DND-41 (cell line): ENCODE measurements at regions not wholly inside any gene's neighbourhood (a gene's known extent, or its start where the extent isn't known, plus 50 kb on each side); places are given as distances from the start of the nearest gene placed in this dataset.

Source experiments
- ATAC-seq: fragments of 200-7000 bp; cut with Tn5 transposase; 3 replicates; pipeline ENCODE4 v1.9.1; 2021; ENCODE audit warnings: low read depth; ENCODE audit not compliant: insufficient read depth
- DNase-seq: peaks from one replicate; pipeline ENCODE4 v3.0.0-alpha.2; 2020
- H2AFZ ChIP-seq: 2 replicates; pipeline ENCODE4 v1.6.0; 2012; ENCODE audit warnings: low read depth, low read length
- H3K27ac ChIP-seq: 2 replicates; pipeline ENCODE4 v1.5.1; 2012; ENCODE audit warnings: low read length, inconsistent platforms
- H3K27me3 ChIP-seq: fragments of 200-600 bp; sonication (generic); 2 replicates; pipeline ENCODE4 v1.6.0; 2012; ENCODE audit warnings: low read length, mild to moderate bottlenecking, inconsistent platforms; ENCODE audit not compliant: insufficient read depth, poor library complexity
- H3K36me3 ChIP-seq: 2 replicates; pipeline ENCODE4 v1.5.1; 2012; ENCODE audit warnings: low read length, inconsistent platforms; ENCODE audit not compliant: insufficient read depth
- H3K4me1 ChIP-seq: 2 replicates; pipeline ENCODE4 v1.5.1; 2012; ENCODE audit warnings: mild to moderate bottlenecking, low read length; ENCODE audit not compliant: insufficient read depth
- H3K4me2 ChIP-seq: 2 replicates; pipeline ENCODE4 v1.6.0; 2012; ENCODE audit warnings: mild to moderate bottlenecking, moderate library complexity, low read length, inconsistent platforms; ENCODE audit not compliant: insufficient read depth
- H3K4me3 ChIP-seq, 2 experiments: fragments of 200-600 bp in 1 of 2; shearing (Covaris generic) in 1 of 2; 2 replicates each; pipeline ENCODE4 v1.5.1; 2012 to 2016; ENCODE audit warnings: inconsistent platforms in 2 of 2, low read length in 2 of 2, mild to moderate bottlenecking in 2 of 2, low read depth in 1 of 2, moderate library complexity in 1 of 2
- H3K79me2 ChIP-seq: 2 replicates; pipeline ENCODE4 v1.6.0; 2012; ENCODE audit warnings: low read length, inconsistent platforms; ENCODE audit not compliant: insufficient read depth
- H3K9ac ChIP-seq: 2 replicates; pipeline ENCODE4 v1.6.0; 2012; ENCODE audit warnings: low read depth, mild to moderate bottlenecking, inconsistent platforms, low read length, moderate library complexity
- H3K9me3 ChIP-seq: 2 replicates; pipeline ENCODE4 v1.5.1; 2012; ENCODE audit warnings: low read length, moderate library complexity, mild to moderate bottlenecking, inconsistent platforms; ENCODE audit not compliant: insufficient read depth, severe bottlenecking
- H4K20me1 ChIP-seq: 2 replicates; pipeline ENCODE4 v1.6.0; 2012; ENCODE audit warnings: low read length; ENCODE audit not compliant: insufficient read depth
- CTCF ChIP-seq: IDR thresholded peaks from 2 replicates; pipeline ENCODE4 v1.5.1; 2012; ENCODE audit warnings: borderline replicate concordance, low read length, moderate library complexity, mild to moderate bottlenecking; ENCODE audit not compliant: poor library complexity, severe bottlenecking; ENCODE audit errors: extremely low read depth
- EZH2 ChIP-seq: IDR thresholded peaks from 3 replicates; pipeline ENCODE4 v1.6.1; 2012; ENCODE audit warnings: borderline replicate concordance, low read depth, mild to moderate bottlenecking, moderate library complexity, low read length, inconsistent platforms; ENCODE audit not compliant: severe bottlenecking

DNA sequence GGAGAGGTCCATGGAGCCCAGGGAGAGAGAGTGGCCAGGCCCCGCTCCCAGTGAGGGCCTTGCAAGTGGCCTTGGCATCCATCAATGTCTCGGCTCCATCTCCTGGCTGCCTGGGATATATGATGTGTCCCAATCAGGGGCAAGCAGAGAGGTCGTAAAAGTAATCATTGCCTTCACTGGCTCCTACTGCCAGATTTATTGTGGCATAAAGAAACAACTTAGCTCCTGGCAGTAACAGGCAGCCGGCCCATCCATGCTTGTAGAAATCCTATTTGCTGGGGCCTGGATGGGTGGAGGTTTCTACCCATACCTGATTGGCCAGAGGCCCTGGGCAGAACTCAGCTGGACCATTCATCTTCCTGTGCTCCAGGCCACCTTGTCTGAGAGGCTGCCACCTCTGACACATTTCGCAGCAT lies 272.6 kb downstream of the MATN1 start:
- no peak for TF ChIP-seq EZH2
- TF ChIP-seq CTCF: no peak
- 0 out of 2 replicates have a peak, but pooled peaks cover 4% of the 10 kb centered on the region for H4K20me1 ChIP-seq
- H3K27me3 ChIP-seq: peaks cover 4% of the 10 kb centered on the region
- no peak overlapping the region for H3K27ac ChIP-seq
- no peaks in the 10 kb centered on the region for H3K79me2 ChIP-seq
- DNase-seq (no peak), ATAC-seq (no peak)
- no peaks in the 10 kb centered on the region for H3K36me3 ChIP-seq
- H3K4me3 ChIP-seq: no peak overlapping the region
- H3K9ac ChIP-seq: no peak overlapping the region
- no peaks in the 10 kb centered on the region for H3K4me1 ChIP-seq
- H2AFZ ChIP-seq: no peak overlapping the region
- no peak overlapping the region for H3K4me2 ChIP-seq
- H3K9me3 ChIP-seq: no peaks in the 10 kb centered on the region

DNA sequence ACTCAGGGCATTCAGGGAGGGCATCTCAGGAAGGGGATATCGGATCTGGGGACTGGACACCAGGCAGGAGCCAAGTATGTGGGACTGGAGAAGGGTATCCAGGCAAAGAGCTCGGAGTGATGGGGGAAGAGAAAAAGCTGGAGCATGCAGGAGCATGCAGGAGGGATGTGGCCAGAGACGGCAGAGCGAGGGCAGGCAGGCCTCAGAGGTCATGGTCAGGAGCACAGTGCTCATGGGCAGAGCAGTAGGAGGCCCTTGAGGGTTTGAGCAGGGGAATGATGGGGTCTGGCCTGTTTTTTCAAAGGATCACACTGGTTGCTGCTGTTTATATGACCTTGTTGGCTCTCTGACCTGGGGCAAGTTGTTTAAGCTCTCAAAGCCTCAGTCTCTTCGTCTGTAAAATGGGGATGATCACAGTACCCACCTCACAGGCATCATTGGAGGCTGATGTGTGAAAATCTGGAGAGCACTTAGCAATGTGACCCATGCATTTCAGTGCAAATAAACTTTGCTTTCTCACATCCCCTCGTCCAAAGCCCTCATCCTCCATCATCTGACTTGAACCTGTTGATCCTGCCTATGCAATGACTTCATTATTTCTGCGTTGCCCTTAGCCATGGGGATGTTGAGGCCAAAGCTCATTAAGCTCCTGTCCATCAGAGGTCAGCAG lies 273.1 kb downstream of the MATN1 start:
- ATAC-seq (no peak), DNase-seq (no peak)
- Histone ChIP-seq H3K4me3 (no peak overlapping the region), H3K9me3 (no peaks in the 10 kb centered on the region), H3K79me2 (no peaks in the 10 kb centered on the region), H3K9ac (no peak overlapping the region), H3K36me3 (no peaks in the 10 kb centered on the region), H3K4me2 (no peak overlapping the region), H3K27me3 (peaks cover 4% of the 10 kb centered on the region), H2AFZ (no peak overlapping the region), H3K4me1 (no peaks in the 10 kb centered on the region), H4K20me1 (0 out of 2 replicates have a peak, but pooled peaks cover 4% of the 10 kb centered on the region), H3K27ac (no peak overlapping the region)
- TF ChIP-seq EZH2 (no peak), CTCF (no peak)

DNA sequence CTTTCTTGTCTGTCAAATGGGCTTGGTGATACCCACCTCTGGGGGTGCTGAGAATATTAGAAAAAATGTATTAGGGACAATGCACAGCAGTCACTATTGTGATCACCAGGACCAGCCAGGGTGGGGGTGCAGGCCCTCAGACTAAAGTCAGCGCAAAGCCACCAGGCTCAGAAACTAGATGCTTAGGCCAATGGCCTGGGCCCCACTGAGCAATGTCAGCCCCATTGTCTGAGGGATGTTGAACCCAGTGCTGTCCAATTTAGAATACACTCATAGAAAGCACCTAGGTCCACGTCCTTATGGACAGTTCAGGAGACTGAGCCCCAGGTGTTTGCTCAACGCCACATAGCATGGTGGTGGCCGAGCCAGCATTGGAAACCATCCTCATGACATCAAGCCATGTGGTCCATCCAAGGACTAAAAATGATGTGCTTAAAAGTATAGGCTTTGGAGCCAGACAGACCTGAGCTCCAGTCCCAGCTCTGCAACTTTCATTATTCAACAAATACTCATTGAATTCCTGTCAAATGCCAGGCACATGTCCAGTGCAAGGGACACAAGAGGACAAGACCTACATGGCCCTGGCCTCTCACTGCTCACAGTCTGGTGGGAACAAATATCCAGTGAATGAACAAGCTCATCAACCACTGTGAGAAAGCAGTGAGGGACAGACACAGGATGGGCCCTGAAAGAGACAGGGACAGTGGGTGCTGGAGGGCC lies 273.8 kb downstream of the MATN1 start:
- Histone ChIP-seq H2AFZ (no peak overlapping the region), H3K79me2 (no peaks in the 10 kb centered on the region), H3K27ac (no peak overlapping the region), H3K4me2 (no peak overlapping the region), H3K27me3 (peaks cover 4% of the 10 kb centered on the region), H3K4me1 (no peaks in the 10 kb centered on the region), H3K36me3 (no peaks in the 10 kb centered on the region), H3K9ac (no peak overlapping the region), H4K20me1 (0 out of 2 replicates have a peak, but pooled peaks cover 4% of the 10 kb centered on the region), H3K9me3 (no peaks in the 10 kb centered on the region), H3K4me3 (no peak overlapping the region)
- TF ChIP-seq EZH2 (no peak), CTCF (no peak)
- no peak for ATAC-seq
- no peak for DNase-seq
